ENCODE measurements at regions not wholly inside any gene's neighbourhood (a gene's known extent, or its start where the extent isn't known, plus 50 kb on each side); places are given as distances from the start of the nearest gene placed in this dataset.

DNA sequence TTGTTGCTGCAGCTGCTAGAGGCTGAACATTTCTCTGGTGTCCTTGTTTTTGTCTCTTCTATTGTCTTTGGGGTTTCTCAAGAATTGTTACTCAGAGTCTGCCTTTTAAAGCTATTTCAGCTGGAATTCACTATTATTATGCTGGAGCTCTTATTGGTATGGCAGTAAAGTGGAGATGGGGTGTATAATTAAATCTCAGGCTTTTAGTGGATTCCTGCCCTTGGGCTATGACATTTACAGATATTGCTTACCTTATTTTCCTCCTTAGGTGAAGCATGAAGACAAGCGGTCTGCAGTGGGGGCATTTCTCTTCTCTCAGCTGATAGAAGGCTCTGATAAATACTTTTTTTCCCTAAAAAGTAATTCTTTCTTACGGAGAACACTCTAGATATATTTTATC lies 1656.6 kb upstream of the IGFBP7 start:
- Histone ChIP-seq H2BK20ac (ENCODE audit: low read depth, low read length, poor library complexity, severe bottlenecking) (no peak overlapping the region), H2BK5ac (ENCODE audit: insufficient read length, low read length) (no peak overlapping the region), H3K79me1 (ENCODE audit: insufficient read depth, low read depth, low read length, poor library complexity, severe bottlenecking) (no peaks in the 10 kb centered on the region), H4K20me1 (ENCODE audit: control insufficient read depth, insufficient read depth, insufficient read length) (no peaks in the 10 kb centered on the region), H3K4me2 (ENCODE audit: insufficient read depth, insufficient read length, low read length) (no peak overlapping the region), H4K5ac (ENCODE audit: insufficient read length, low read depth, low read length) (no peak overlapping the region), H3T11ph (ENCODE audit: low read length) (no peak overlapping the region), H2BK120ac (ENCODE audit: low read depth, low read length, poor library complexity, severe bottlenecking) (no peak overlapping the region), H3K18ac (ENCODE audit: insufficient read length, low read depth, low read length) (no peak overlapping the region), H3K23ac (ENCODE audit: insufficient read length, low read depth, low read length) (no peak overlapping the region), H3K27me3 (ENCODE audit: insufficient read depth, low read length) (no peaks in the 10 kb centered on the region), H2AFZ (ENCODE audit: low read length) (no peak overlapping the region), H3K9me3 (ENCODE audit: control insufficient read depth, low read depth, low read length) (no peaks in the 10 kb centered on the region), H3K27ac (ENCODE audit: insufficient read length, low read depth, low read length) (no peak overlapping the region), H3K4ac (ENCODE audit: low read depth, low read length) (no peak overlapping the region), H2BK12ac (ENCODE audit: insufficient read length, low read depth, low read length) (no peak overlapping the region), H3K23me2 (ENCODE audit: insufficient read length, low read depth, low read length, poor library complexity, severe bottlenecking) (no peaks in the 10 kb centered on the region), H2AK5ac (ENCODE audit: insufficient read length, low read length) (no peak overlapping the region), H3K79me2 (ENCODE audit: insufficient read depth, low read length) (no peaks in the 10 kb centered on the region), H3K4me1 (ENCODE audit: insufficient read depth, low read length) (no peaks in the 10 kb centered on the region; the same call in 1 of the 2 replicates), H3K9ac (ENCODE audit: extremely low read depth, insufficient read length, low read length) (no peak overlapping the region), H4K91ac (ENCODE audit: insufficient read length, low read depth, low read length) (no peak overlapping the region), H4K8ac (replicated peaks; ENCODE audit: insufficient read length, low read depth, low read length) (no peak overlapping the region), H3K14ac (ENCODE audit: insufficient read depth, low read length) (no peak overlapping the region), H2BK15ac (ENCODE audit: low read depth, low read length) (no peak overlapping the region), H3K56ac (ENCODE audit: insufficient read length, low read depth, low read length) (no peak overlapping the region)
- H3K27ac Mint-ChIP-seq = peak overlapping the region in 1 of 3 experiments; percentile 36; a peak in 1 of 7 replicates
- TF ChIP-seq, protein P1, sequence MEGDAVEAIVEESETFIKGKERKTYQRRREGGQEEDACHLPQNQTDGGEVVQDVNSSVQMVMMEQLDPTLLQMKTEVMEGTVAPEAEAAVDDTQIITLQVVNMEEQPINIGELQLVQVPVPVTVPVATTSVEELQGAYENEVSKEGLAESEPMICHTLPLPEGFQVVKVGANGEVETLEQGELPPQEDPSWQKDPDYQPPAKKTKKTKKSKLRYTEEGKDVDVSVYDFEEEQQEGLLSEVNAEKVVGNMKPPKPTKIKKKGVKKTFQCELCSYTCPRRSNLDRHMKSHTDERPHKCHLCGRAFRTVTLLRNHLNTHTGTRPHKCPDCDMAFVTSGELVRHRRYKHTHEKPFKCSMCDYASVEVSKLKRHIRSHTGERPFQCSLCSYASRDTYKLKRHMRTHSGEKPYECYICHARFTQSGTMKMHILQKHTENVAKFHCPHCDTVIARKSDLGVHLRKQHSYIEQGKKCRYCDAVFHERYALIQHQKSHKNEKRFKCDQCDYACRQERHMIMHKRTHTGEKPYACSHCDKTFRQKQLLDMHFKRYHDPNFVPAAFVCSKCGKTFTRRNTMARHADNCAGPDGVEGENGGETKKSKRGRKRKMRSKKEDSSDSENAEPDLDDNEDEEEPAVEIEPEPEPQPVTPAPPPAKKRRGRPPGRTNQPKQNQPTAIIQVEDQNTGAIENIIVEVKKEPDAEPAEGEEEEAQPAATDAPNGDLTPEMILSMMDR (conservative IDR thresholded peaks at IDR 0.05) = no peak
- H3K4me1 Mint-ChIP-seq = peaks cover 3 to 10% of the 10 kb centered on the region in 2 experiments; a peak in 3 of 4 replicates
- no peaks in the 10 kb centered on the region for H3K36me3 Mint-ChIP-seq (ENCODE audit: insufficient read depth in 1 of 3, low read depth in 3 of 3)
- H3K27me3 Mint-ChIP-seq (ENCODE audit: low read depth) = no peaks in the 10 kb centered on the region
- peaks cover 0 to 3% of the 10 kb centered on the region in 2 experiments; a peak in 2 of 5 replicates for H3K9me3 Mint-ChIP-seq
- no peak overlapping the region for H3K4me3 Mint-ChIP-seq
- no CpG with 5 or more reads among the region's 2 CpGs for WGBS (ENCODE audit: extremely low coverage, insufficient read length, low lambda C conversion rate)
- no peak for DNase-seq
